ENCODE measurements at regions not wholly inside any gene's neighbourhood (a gene's known extent, or its start where the extent isn't known, plus 50 kb on each side); places are given as distances from the start of the nearest gene placed in this dataset.

- TF ChIP-seq ELF4 (CRISPR knock-in tag; IDR thresholded peaks at IDR 0.05) (no peak), KAT2B (IDR thresholded peaks at IDR 0.05; ENCODE audit: low read depth, low read length) (no peak), ZBTB2 (IDR thresholded peaks at IDR 0.05) (no peak), MED1 (CRISPR knock-in tag; IDR thresholded peaks at IDR 0.05; ENCODE audit: borderline replicate concordance) (no peak), NRF1 (conservative IDR thresholded peaks at IDR 0.05 in 1 of 2, IDR thresholded peaks at IDR 0.05 in 1 of 2) (no peak), RAD21 (CRISPR knock-in tag; conservative IDR thresholded peaks at IDR 0.05 in 1 of 2, IDR thresholded peaks at IDR 0.05 in 1 of 2) (no peak), ARID4B (CRISPR knock-in tag; IDR thresholded peaks at IDR 0.05) (no peak), ZNF24 (IDR thresholded peaks at IDR 0.05) (no peak), BMI1 (IDR thresholded peaks at IDR 0.05; ENCODE audit: low read length) (no peak), CTCF (IDR thresholded peaks at IDR 0.05 in 2 of 3, conservative IDR thresholded peaks at IDR 0.05 in 1 of 3; ENCODE audit: insufficient read depth in 2 of 3, low read depth in 1 of 3, low read length in 3 of 3) (no peak), REST (IDR thresholded peaks at IDR 0.05; ENCODE audit: borderline replicate concordance) (no peak), REST (CRISPR knock-in tag; IDR thresholded peaks at IDR 0.05; ENCODE audit: low read depth) (no peak)
- TF ChIP-seq, protein P1, sequence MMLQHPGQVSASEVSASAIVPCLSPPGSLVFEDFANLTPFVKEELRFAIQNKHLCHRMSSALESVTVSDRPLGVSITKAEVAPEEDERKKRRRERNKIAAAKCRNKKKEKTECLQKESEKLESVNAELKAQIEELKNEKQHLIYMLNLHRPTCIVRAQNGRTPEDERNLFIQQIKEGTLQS (IDR thresholded peaks at IDR 0.05), result no peak
- TF ChIP-seq, protein P1 (CRISPR knock-in tag; conservative IDR thresholded peaks at IDR 0.05), result no peak
Observed at GRCh38 chr16:13561291-13562070, 358.5 kb upstream of the ERCC4 start.
